PFSK-1 (cell line): ENCODE measurements at regions not wholly inside any gene's neighbourhood (a gene's known extent, or its start where the extent isn't known, plus 50 kb on each side); places are given as distances from the start of the nearest gene placed in this dataset.

Experiments
- POLR2AphosphoS5 ChIP-seq: IDR thresholded peaks from 2 replicates; pipeline ENCODE4 v1.6.1; 2012; ENCODE audit warnings: low read depth, mild to moderate bottlenecking, control low read depth, low read length, moderate library complexity
- REST ChIP-seq, 2 experiments: IDR thresholded peaks; 2 replicates each; pipeline versions ENCODE4 v1.6.1 to v1.8.0; 2011 to 2012; ENCODE audit warnings: low read depth in 2 of 2, low read length in 2 of 2, control low read depth in 1 of 2, inconsistent platforms in 1 of 2, mild to moderate bottlenecking in 1 of 2, moderate library complexity in 1 of 2; ENCODE audit not compliant: insufficient read depth in 1 of 2
- SIN3A ChIP-seq: IDR thresholded peaks from 2 replicates; pipeline ENCODE4 v1.6.1; 2012; ENCODE audit warnings: mild to moderate bottlenecking, low read length, moderate library complexity, borderline replicate concordance; ENCODE audit not compliant: insufficient read depth

- TF ChIP-seq SIN3A (no peak), POLR2AphosphoS5 (no peak), REST (IDR thresholded peaks at IDR 0.05; ENCODE audit: insufficient read depth in 1 of 2, low read depth in 2 of 2, low read length in 2 of 2) (no peak)
Measured at GRCh38 chr7:121002-121785, 71.2 kb upstream of the FAM20C start.
